CD4-positive, alpha-beta T cell treated with Interleukin-10 for 1 hour (primary cell): ENCODE measurements at regions not wholly inside any gene's neighbourhood (a gene's known extent, or its start where the extent isn't known, plus 50 kb on each side); places are given as distances from the start of the nearest gene placed in this dataset.

Experiments
- DNase-seq: peaks from one replicate; pipeline ENCODE4 v3.0.0-alpha.2; 2020

GRCh38 chrX:45722471-45722870 is 521.8 kb upstream of the DIPK2B start:
- no peak for DNase-seq

DNA sequence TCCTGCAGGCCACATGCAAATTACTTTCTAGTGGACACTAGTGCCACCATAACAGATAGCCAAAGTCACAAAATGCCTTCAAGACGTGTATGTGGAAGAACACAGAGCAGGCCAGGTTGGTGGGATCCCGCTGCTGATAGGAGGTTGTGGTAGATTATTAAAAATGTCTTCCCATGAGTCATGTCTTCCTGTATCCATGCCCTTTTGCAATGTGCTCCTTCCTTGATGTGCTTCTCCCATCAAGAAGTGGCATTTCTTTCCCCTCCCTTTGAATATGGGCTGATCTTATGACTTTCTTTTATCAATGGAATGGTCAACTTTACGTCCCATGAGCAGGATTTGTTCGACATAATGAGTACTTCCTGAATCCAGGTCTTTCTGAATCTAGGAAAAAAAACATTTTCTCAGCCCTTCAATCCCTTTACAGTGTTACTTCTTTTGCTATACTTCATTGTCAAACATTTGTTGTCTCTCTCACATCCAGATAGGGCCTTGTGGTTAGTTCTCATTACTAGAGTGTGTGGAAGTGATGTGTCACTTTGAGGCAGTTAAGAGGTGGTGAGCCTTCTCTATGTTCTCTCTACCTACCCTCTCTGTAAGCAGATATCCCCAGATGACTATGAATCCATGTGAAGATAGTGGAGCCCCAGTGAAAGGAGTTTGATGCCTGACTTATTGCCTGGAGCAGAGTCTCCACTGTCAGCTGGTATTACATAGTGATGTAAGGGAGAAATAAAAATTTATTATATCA is 519.2 kb upstream of the DIPK2B start:
- DNase-seq = no peak

- no peak for DNase-seq
These were observed 518.0 kb upstream of the DIPK2B start for GRCh38 chrX:45718676-45719075.

- DNase-seq = no peak
These were observed 516.1 kb upstream of the DIPK2B start for GRCh38 chrX:45716750-45717149.

DNA sequence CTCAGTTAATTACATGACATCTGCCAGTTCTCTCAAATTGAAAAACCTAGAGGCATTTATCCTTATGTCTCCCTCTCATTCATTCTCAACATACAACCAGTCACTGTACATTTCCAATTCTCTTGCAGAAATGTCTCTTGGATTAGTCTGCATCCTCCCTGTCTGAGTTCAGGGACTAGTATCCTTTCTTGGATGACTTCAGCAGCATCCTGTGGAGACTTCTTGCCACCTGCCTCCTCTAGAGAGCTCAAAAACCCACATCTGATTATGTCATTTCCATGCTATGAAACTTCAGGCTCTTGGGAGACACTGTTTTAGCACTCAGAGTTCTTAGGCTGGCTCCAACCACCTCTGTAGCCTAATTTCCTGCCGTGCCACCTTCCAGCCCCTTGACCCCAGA is 515.1 kb upstream of the DIPK2B start:
- no peak for DNase-seq

DNA sequence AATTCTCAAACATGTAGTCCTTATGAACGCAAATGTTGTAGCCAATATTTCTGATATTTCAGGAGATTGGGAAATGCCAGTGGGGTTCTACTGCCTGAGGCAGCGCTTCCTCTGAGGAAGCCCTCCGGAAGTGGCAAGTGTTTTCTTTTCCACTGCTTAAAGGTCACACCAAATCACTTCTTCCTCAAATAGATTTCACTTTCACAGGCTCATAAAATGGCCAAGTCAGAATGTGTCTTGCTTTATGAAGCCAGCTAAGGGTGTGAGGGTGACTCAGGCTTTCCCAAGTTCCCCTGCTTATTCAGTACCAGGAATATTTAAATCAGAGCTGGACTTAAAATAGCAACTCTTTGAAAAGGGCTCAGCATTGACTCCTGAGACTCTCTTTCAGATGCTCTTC is 514.2 kb upstream of the DIPK2B start:
- DNase-seq = no peak

DNA sequence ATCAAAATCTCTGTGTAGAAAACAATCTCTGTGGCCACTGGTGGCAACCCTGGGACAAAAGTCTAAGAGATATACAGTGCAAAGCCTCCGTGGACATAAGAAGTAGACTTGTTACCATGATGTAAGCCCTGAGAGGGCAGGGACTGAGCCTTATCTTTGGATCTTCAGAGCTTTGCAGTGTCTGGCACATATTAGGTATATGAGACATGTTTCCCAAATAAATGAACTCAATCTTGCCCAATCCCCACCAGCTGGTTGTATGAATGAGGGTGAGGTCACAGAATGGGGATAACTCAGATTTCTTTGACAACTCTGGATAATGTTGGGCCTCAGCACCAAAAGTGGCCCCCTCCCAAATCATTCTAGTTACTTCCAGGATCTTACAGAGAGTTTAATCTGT is 511.4 kb upstream of the DIPK2B start:
- no peak for DNase-seq

- no peak for DNase-seq
These were observed 510.6 kb upstream of the DIPK2B start for GRCh38 chrX:45711231-45711630.

DNA sequence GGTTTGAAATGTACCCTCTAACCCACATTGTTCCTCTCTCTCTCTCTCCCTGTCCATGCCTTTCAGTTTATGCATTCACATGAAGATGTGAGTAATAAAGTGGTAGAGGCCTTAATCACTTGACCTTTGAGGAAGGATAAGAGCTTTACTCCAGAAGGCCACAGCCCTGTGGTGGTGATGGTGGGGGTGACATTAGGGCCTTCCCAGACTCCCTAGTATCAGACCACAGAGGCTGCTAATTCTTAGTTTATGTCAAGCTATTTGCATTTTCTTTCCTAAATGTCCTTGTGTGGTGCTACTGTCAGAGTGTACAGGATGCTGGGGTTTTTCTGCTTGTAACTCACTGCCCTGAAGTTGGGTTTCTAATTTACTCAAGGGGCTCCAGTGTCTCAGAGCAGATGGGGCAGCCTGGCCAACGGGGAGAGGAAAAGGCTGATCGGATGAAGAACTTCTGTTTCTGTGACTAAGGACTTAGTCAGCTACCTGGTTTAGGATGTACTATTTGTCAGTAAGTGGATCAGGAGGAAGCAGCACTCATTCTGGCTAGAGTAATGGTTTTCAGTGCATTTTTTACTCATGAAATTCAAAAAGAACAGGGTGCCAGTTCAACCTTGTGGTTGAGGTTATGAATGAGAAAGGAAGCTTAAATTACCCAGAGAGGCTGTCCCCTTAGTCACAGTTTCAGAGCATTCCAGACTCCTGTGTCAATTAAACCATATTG is 509.6 kb upstream of the DIPK2B start:
- no peak for DNase-seq

DNA sequence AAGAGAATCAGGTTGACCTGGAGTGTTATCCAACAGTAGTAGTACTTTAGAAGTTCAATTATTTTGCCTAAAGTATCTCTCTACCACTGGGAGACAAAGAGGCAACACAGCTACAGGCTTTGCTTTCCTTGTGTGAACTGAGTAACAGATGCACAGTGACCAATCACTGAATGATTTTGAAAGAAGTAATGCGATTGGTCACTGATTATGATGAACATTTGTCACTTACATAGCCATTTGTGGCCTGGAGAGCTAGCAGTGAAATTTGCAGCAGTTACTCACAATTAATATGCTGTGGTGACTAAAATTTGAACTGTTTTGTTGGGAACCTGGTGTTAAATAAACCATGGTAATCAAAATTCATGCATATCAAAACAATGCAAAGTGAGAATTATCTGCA is 508.7 kb upstream of the DIPK2B start:
- no peak for DNase-seq

DNA sequence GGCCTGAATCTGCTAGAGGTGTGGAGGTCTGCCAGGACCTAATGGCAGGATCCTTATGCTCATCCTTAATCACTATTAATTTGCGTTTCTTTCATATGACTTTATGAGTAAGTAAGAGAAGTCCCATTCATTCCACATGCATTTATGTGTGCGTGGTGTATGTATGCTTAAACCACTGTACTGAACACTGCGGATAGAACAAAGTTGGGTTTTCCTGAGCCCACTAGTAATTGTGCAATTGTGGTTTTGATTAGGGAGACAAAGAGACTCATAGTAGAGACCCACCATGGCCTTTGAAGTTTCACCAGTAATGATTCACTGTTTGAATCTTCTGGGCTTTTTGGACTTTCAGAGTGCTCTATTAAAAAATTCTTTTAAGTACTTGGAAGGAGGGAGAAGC is 498.5 kb upstream of the DIPK2B start:
- no peak for DNase-seq

DNA sequence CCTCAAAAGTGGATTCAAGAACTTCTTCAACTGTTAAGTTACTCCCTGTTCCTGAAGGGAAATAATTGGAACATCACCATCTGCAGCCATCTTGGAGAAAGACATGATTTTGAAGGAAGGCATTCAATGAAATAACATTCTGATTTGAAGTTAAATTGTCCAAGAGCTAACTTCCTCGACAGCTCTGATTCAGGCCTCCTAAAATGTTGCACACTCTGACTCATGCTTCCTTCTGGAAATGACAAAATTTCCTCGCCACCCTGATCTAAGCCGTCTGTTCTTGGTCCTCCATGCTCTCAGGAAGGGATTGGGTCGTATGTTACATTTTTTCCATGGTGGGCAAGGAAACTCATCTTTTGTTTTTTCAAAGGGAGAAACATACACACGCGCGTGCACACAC is 496.9 kb upstream of the DIPK2B start:
- no peak for DNase-seq

- no peak for DNase-seq
These were observed 496.1 kb upstream of the DIPK2B start for GRCh38 chrX:45696736-45697135.

GRCh38 chrX:45689971-45690370 is 489.3 kb upstream of the DIPK2B start:
- DNase-seq = no peak

DNA sequence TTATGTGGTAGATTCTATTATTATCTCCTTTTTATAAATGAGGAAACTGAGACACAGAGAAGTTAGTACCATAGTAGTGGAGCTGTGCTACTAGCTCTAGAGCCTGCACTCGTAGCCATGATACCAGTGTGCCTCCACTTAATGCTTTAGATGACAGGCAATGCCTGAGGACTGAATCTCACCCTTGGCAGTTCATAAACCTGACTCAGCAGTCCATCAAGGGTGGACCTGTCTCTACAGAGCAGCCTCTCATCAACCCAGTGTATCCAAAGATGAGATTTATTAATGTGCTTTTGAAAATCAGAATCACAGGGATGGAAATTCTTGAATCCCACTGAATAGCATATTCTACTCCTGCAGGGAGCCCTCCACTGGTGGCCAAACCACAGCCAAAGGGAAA is 483.2 kb upstream of the DIPK2B start:
- DNase-seq = no peak

- DNase-seq = no peak
These were observed 481.2 kb upstream of the DIPK2B start for GRCh38 chrX:45681891-45682290.

DNA sequence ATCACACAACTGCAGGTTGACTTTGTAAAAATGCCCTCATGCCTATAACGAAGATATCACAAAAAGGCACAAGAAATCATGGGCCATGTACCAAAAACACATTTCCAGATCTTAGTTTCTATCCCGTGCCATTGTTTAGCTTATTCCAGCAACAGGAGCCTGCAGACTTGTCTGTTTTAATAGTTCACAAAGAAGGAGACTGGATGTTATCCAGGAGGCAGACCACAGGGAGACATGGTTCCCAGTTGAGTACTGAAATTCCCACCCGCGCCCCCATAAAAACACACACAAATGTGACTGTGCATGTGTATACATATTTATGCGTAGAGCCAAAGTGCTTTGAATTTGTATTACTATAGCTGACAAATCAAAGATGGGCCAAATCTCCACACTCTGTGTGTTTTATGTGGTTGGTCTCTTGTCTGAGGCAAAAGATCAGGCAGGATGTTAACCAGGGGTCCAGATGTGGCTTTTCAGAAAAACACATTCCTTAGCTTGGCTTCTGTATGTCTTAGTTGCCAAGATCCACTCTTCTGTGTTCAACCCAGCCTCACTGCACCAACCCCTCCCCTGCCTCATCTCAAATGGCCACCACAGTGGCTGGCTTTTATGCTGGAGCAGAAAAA is 469.2 kb upstream of the DIPK2B start:
- DNase-seq = no peak

- DNase-seq = no peak
These were observed 468.2 kb upstream of the DIPK2B start for GRCh38 chrX:45668686-45669443.

DNA sequence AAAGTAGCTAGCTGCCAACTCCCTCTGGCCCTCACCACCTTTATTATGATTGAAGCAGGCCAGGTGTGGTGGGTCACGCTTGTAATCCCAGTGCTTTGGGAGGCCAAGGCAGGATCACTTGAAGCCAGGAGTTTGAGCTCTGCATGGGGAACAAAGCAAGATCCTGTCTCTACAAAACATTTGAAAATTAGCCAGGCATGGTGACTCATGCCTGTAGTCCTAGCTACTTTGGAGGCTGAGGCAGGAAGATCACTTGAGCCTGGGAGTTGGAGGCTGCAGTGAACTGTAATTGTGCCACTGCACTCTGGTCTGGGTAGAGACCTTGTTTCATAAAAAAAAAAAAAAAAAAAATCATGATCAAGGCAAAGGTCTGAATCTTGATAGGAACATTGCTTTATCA is 467.0 kb upstream of the DIPK2B start:
- no peak for DNase-seq

DNA sequence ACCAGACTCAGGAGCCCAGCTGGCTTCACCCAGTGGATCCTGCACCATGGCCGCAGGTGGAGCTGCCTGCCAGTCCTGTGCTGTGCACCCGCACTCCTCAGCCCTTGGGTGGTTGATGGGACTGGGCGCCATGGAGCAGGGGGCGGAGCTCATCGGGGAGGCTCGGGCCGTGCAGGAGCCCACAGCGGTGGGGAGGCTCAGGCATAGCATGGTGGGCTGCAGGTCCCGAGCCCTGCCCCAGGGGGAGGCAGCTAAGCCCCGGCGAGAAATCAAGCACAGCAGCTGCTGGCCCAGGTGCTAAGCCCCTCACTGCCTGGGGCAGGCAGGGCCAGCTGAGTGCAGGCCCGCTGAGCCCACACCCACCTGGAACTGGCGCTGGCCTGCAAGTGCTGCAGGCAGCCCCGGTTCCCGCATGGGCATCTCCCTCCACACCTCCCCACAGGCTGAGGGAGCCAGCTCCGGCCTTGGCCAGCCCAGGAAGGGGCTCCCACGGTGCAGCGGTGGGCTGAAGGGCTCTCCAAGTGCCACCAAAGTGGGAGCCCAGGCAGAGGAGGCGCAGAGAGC is 464.1 kb upstream of the DIPK2B start:
- DNase-seq = no peak

DNA sequence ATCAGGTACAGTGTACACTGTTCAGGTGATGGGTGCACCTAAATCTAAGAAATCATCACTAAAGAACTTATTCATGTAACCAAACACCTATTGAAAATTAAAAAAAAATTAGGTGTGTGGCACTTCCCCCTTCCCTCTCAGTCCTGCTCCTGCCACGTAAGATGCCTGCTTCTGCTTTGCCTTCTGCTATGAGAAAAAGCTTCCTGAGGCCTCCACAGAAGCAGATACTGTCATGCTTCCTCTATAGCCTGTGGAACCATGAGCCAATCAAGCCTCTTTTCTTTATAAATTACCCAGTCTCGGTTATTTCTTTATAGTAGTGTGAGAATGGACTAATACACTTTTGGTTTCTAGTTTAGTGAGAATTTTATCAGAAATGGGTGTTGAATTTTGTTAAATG is 459.8 kb upstream of the DIPK2B start:
- no peak for DNase-seq

- DNase-seq = no peak
These were observed 432.7 kb upstream of the DIPK2B start for GRCh38 chrX:45633419-45633818.

- no peak for DNase-seq
These were observed 431.8 kb upstream of the DIPK2B start for GRCh38 chrX:45632506-45632905.
